ENCODE measurements at regions not wholly inside any gene's neighbourhood (a gene's known extent, or its start where the extent isn't known, plus 50 kb on each side); places are given as distances from the start of the nearest gene placed in this dataset.

DNA sequence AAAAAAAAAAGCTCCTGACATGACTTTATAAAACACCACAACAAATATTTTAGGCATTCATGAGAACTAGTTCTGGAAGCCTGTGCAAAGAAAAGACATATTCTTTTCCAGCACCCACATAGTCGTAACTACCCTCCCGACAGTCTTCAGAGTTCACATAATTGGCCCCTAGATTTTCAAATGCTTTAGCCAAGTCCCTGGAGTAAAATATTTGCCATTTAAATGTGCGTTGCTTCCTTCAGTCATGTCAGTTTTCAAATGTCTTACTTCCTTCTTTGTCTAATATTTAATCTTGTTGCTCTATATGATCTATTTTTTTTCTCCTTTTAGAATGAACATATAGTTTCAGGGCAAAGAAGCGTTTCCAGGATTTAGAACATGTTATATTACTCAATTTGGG is 66.8 kb upstream of the KRAS start:
- Histone ChIP-seq H3K4me3 (ENCODE audit: low read depth in 2 of 2, low read length in 1 of 2) (no peak overlapping the region), H3K4me1 (ENCODE audit: control insufficient read depth in 1 of 2, insufficient read depth in 2 of 2, low read depth in 1 of 2, low read length in 1 of 2) (no peaks in the 10 kb centered on the region), H3K9me3 (no peaks in the 10 kb centered on the region), H2AFZ (ENCODE audit: low read depth) (no peak overlapping the region), H4K20me1 (ENCODE audit: insufficient read depth) (no peaks in the 10 kb centered on the region), H3K9ac (no peak overlapping the region), H3K79me2 (ENCODE audit: insufficient read depth) (no peaks in the 10 kb centered on the region), H3F3A (replicated peaks; ENCODE audit: insufficient read depth) (no peaks in the 10 kb centered on the region), H3K9me2 (no peaks in the 10 kb centered on the region), H3K27ac (ENCODE audit: low read depth in 2 of 2, low read length in 1 of 2) (no peak overlapping the region), H3K4me2 (no peak overlapping the region), H3K36me3 (replicated peaks in 1 of 2; ENCODE audit: control insufficient read depth in 1 of 2, insufficient read depth in 2 of 2, low read length in 1 of 2) (no peaks in the 10 kb centered on the region), H3K27me3 (ENCODE audit: insufficient read depth) (no peaks in the 10 kb centered on the region)
- ChIA-PET CTCF (interaction anchor here (1.4 kb wide), 1 partner anchor 13 kb away, joined by 3 read pairs; no protein-coding TSS in a partner anchor), POLR2A (no interaction called here)
- 85% methylated on average over 4 of the region's 4 CpGs for WGBS (ENCODE audit: low lambda C conversion rate)
- TF ChIP-seq MEF2A (IDR thresholded peaks at IDR 0.05; ENCODE audit: borderline replicate concordance, low read depth): no peak
- TF ChIP-seq TAF1 (IDR thresholded peaks at IDR 0.05; ENCODE audit: borderline replicate concordance, low read depth, low read length): no peak
- no peak for TF ChIP-seq RCOR1 (IDR thresholded peaks at IDR 0.05; ENCODE audit: low read length)
- TF ChIP-seq GATA2 (CRISPR knock-in tag; IDR thresholded peaks at IDR 0.05): no peak
- TF ChIP-seq, protein P1, sequence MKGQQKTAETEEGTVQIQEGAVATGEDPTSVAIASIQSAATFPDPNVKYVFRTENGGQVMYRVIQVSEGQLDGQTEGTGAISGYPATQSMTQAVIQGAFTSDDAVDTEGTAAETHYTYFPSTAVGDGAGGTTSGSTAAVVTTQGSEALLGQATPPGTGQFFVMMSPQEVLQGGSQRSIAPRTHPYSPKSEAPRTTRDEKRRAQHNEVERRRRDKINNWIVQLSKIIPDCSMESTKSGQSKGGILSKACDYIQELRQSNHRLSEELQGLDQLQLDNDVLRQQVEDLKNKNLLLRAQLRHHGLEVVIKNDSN (IDR thresholded peaks at IDR 0.05; ENCODE audit: borderline replicate concordance, low read depth): no peak
- no peak for TF ChIP-seq FOXM1 (IDR thresholded peaks at IDR 0.05; ENCODE audit: low read depth)
- TF ChIP-seq EZH2phosphoT487 (IDR thresholded peaks at IDR 0.05; ENCODE audit: borderline replicate concordance, low read depth): no peak
- TF ChIP-seq RAD21 (IDR thresholded peaks at IDR 0.05; ENCODE audit: low read length): no peak
- no peak for TF ChIP-seq GABPA (IDR thresholded peaks at IDR 0.05; ENCODE audit: low read depth)
- no peak for TF ChIP-seq TCF12 (IDR thresholded peaks at IDR 0.05)
- TF ChIP-seq RXRA (IDR thresholded peaks at IDR 0.05; ENCODE audit: borderline replicate concordance, low read depth): no peak
- no peak for TF ChIP-seq FOSL2 (IDR thresholded peaks at IDR 0.05; ENCODE audit: borderline replicate concordance, low read depth)
- TF ChIP-seq, protein P2, sequence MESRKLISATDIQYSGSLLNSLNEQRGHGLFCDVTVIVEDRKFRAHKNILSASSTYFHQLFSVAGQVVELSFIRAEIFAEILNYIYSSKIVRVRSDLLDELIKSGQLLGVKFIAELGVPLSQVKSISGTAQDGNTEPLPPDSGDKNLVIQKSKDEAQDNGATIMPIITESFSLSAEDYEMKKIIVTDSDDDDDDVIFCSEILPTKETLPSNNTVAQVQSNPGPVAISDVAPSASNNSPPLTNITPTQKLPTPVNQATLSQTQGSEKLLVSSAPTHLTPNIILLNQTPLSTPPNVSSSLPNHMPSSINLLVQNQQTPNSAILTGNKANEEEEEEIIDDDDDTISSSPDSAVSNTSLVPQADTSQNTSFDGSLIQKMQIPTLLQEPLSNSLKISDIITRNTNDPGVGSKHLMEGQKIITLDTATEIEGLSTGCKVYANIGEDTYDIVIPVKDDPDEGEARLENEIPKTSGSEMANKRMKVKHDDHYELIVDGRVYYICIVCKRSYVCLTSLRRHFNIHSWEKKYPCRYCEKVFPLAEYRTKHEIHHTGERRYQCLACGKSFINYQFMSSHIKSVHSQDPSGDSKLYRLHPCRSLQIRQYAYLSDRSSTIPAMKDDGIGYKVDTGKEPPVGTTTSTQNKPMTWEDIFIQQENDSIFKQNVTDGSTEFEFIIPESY (IDR thresholded peaks at IDR 0.05; ENCODE audit: borderline replicate concordance, low read depth): no peak
- TF ChIP-seq ELF1 (IDR thresholded peaks at IDR 0.05): no peak
- TF ChIP-seq YY1 (IDR thresholded peaks at IDR 0.05; ENCODE audit: low read depth): no peak
- no peak for TF ChIP-seq EP300 (IDR thresholded peaks at IDR 0.05; ENCODE audit: borderline replicate concordance in 1 of 2, low read depth in 1 of 2, low read length in 1 of 2)
- TF ChIP-seq PBX3 (IDR thresholded peaks at IDR 0.05): no peak
- TF ChIP-seq REST (IDR thresholded peaks at IDR 0.05; ENCODE audit: low read depth, low read length): no peak
- no peak for DNase-seq

Measured in SK-N-SH (cell line).